H9 (cell line): ENCODE measurements at regions not wholly inside any gene's neighbourhood (a gene's known extent, or its start where the extent isn't known, plus 50 kb on each side); places are given as distances from the start of the nearest gene placed in this dataset.

Experiments used
- DNase-seq: peaks from one replicate; pipeline ENCODE4 v3.0.0-alpha.2; 2017
- H2AFZ ChIP-seq: one replicate; pipeline ENCODE4 v1.6.1; 2013; ENCODE audit warnings: mild to moderate bottlenecking, low read length, control low read depth, moderate library complexity
- H2AK5ac ChIP-seq: 2 replicates; pipeline ENCODE4 v1.6.1; 2013; ENCODE audit warnings: low read length, control low read depth, mixed read lengths; ENCODE audit not compliant: insufficient read length
- H2BK120ac ChIP-seq: one replicate; pipeline ENCODE4 v1.6.1; 2013; ENCODE audit warnings: low read depth, mild to moderate bottlenecking, low read length, control low read depth, inconsistent platforms; ENCODE audit not compliant: poor library complexity, severe bottlenecking
- H2BK12ac ChIP-seq: 2 replicates; pipeline ENCODE4 v1.6.1; 2013; ENCODE audit warnings: low read length, control low read depth, mixed read lengths, low read depth; ENCODE audit not compliant: insufficient read length
- H2BK15ac ChIP-seq: 2 replicates; pipeline ENCODE4 v1.6.1; 2013; ENCODE audit warnings: low read depth, low read length, control low read depth
- H2BK20ac ChIP-seq: one replicate; pipeline ENCODE4 v1.6.1; 2013; ENCODE audit warnings: low read depth, mild to moderate bottlenecking, low read length, control low read depth, inconsistent platforms; ENCODE audit not compliant: poor library complexity, severe bottlenecking
- H2BK5ac ChIP-seq: 2 replicates; pipeline ENCODE4 v1.6.1; 2013; ENCODE audit warnings: low read length, control low read depth, mixed read lengths; ENCODE audit not compliant: insufficient read length
- H3K14ac ChIP-seq: 2 replicates; pipeline ENCODE4 v1.6.1; 2013; ENCODE audit warnings: low read length, control low read depth; ENCODE audit not compliant: insufficient read depth
- H3K18ac ChIP-seq: 2 replicates; pipeline ENCODE4 v1.6.1; 2013; ENCODE audit warnings: low read depth, mild to moderate bottlenecking, mixed read lengths, low read length, control low read depth; ENCODE audit not compliant: insufficient read length
- H3K23ac ChIP-seq: 2 replicates; pipeline ENCODE4 v1.6.1; 2013; ENCODE audit warnings: low read length, control low read depth, mixed read lengths, low read depth; ENCODE audit not compliant: insufficient read length
- H3K23me2 ChIP-seq: 2 replicates; pipeline ENCODE4 v1.6.1; 2013; ENCODE audit warnings: low read depth, mild to moderate bottlenecking, mixed read lengths, low read length, control low read depth; ENCODE audit not compliant: insufficient read length, poor library complexity, severe bottlenecking
- H3K27ac ChIP-seq: 2 replicates; pipeline ENCODE4 v1.5.1; 2013; ENCODE audit warnings: low read length, control low read depth, mixed read lengths, low read depth; ENCODE audit not compliant: insufficient read length
- H3K27me3 ChIP-seq: 2 replicates; pipeline ENCODE4 v1.6.1; 2013; ENCODE audit warnings: low read length, control low read depth, inconsistent platforms; ENCODE audit not compliant: insufficient read depth
- H3K4ac ChIP-seq: 2 replicates; pipeline ENCODE4 v1.6.1; 2013; ENCODE audit warnings: low read depth, mild to moderate bottlenecking, control low read depth, inconsistent platforms, low read length, moderate library complexity
- H3K4me1 ChIP-seq: 2 replicates; pipeline ENCODE4 v1.6.1; 2013; ENCODE audit warnings: low read length, control low read depth, inconsistent platforms; ENCODE audit not compliant: insufficient read depth
- H3K4me2 ChIP-seq: 2 replicates; pipeline ENCODE4 v1.6.1; 2013; ENCODE audit warnings: low read length, control low read depth, mixed read lengths; ENCODE audit not compliant: insufficient read length, insufficient read depth
- H3K56ac ChIP-seq: 2 replicates; pipeline ENCODE4 v1.6.1; 2013; ENCODE audit warnings: low read depth, mild to moderate bottlenecking, mixed read lengths, low read length, control low read depth; ENCODE audit not compliant: insufficient read length
- H3K79me1 ChIP-seq: 2 replicates; pipeline ENCODE4 v1.6.1; 2013; ENCODE audit warnings: low read depth, mild to moderate bottlenecking, moderate library complexity, low read length, control low read depth, inconsistent platforms; ENCODE audit not compliant: insufficient read depth, poor library complexity, severe bottlenecking
- H3K79me2 ChIP-seq: 2 replicates; pipeline ENCODE4 v1.6.1; 2013; ENCODE audit warnings: low read length, control low read depth, inconsistent platforms; ENCODE audit not compliant: insufficient read depth
- H3K9ac ChIP-seq: 2 replicates; pipeline ENCODE4 v1.6.1; 2013; ENCODE audit warnings: low read length, control low read depth, mixed read lengths; ENCODE audit not compliant: insufficient read length; ENCODE audit errors: extremely low read depth
- H3K9me3 ChIP-seq: one replicate; pipeline ENCODE4 v1.6.1; 2013; ENCODE audit warnings: low read depth, low read length, inconsistent platforms; ENCODE audit not compliant: control insufficient read depth
- H3T11ph ChIP-seq: one replicate; pipeline ENCODE4 v1.6.1; 2013; ENCODE audit warnings: mild to moderate bottlenecking, low read length, control low read depth, inconsistent platforms
- H4K20me1 ChIP-seq: one replicate; pipeline ENCODE4 v1.6.1; 2013; ENCODE audit not compliant: control insufficient read depth, insufficient read length, insufficient read depth
- H4K5ac ChIP-seq: 2 replicates; pipeline ENCODE4 v1.6.1; 2013; ENCODE audit warnings: low read depth, mild to moderate bottlenecking, mixed read lengths, low read length, control low read depth; ENCODE audit not compliant: insufficient read length
- H4K8ac ChIP-seq: replicated peaks from 2 replicates; pipeline ENCODE4 v1.6.1; 2013; ENCODE audit warnings: low read length, control low read depth, mixed read lengths, low read depth; ENCODE audit not compliant: insufficient read length
- H4K91ac ChIP-seq: 2 replicates; pipeline ENCODE4 v1.6.1; 2013; ENCODE audit warnings: low read depth, mild to moderate bottlenecking, moderate library complexity, mixed read lengths, low read length, control low read depth; ENCODE audit not compliant: insufficient read length
- H3K27ac Mint-ChIP-seq, 3 experiments: 2 replicates in 2 of 3; 3 replicates in 1 of 3; pipeline ENCODE4 v1.8.0; 2020 to 2021; ENCODE audit warnings: mixed read lengths in 3 of 3, mild to moderate bottlenecking in 1 of 3, moderate library complexity in 1 of 3
- H3K27me3 Mint-ChIP-seq: 2 replicates; pipeline ENCODE4 v1.8.0; 2021; ENCODE audit warnings: low read depth, mild to moderate bottlenecking, moderate library complexity, mixed read lengths
- H3K36me3 Mint-ChIP-seq, 3 experiments: 2 replicates in 2 of 3; 3 replicates in 1 of 3; pipeline ENCODE4 v1.8.0; 2020 to 2021; ENCODE audit warnings: low read depth in 3 of 3, mixed read lengths in 3 of 3; ENCODE audit not compliant: insufficient read depth in 1 of 3
- H3K4me1 Mint-ChIP-seq, 2 experiments: 2 replicates each; pipeline ENCODE4 v1.8.0; 2020; ENCODE audit warnings: mixed read lengths in 2 of 2
- H3K4me3 Mint-ChIP-seq, 2 experiments: 2 replicates in 1 of 2; 3 replicates in 1 of 2; pipeline ENCODE4 v1.8.0; 2020 to 2021; ENCODE audit warnings: mild to moderate bottlenecking in 2 of 2, mixed read lengths in 2 of 2, moderate library complexity in 1 of 2
- H3K9me3 Mint-ChIP-seq, 2 experiments: 2 replicates in 1 of 2; 3 replicates in 1 of 2; pipeline ENCODE4 v1.8.0; 2020; ENCODE audit warnings: mild to moderate bottlenecking in 2 of 2, mixed read lengths in 2 of 2, moderate library complexity in 1 of 2
- WGBS: extraction: QIAGEN DNeasy Blood & Tissue Kit; methylation state at CpG from one replicate; pipeline ENCODE4 v1.1.7; 2013; ENCODE audit warnings: missing lambda C conversion rate, low lambda C conversion rate, mixed read lengths; ENCODE audit not compliant: insufficient read length; ENCODE audit errors: extremely low coverage; 5-methylcytosine and 5-hydroxymethylcytosine counted together
- TF ChIP-seq, protein P1 (sequence below): fragments of 200-600 bp; sonication (generic); conservative IDR thresholded peaks from 3 replicates; pipeline ENCODE4 v1.8.0; 2021; ENCODE audit warnings: antibody characterized with exemption, mild to moderate bottlenecking

DNA sequence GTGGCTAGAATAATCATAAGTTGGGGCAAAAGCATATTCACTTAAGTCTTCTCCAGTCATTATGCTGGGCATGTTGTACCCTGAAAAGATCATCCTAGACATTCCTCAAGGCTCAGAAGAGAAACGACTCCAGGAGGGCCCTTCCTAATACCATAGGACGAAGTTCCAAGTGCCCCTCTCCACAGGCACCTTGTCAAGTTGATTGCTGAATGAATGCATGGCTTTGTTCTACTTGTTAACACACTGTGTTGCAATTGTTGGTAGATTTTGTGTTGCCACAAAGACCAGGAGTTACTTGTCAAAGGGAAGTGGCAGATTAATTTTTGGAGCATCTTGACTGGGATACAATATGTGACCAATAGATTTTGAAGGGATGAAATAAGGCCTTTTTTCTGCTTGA lies 194.3 kb upstream of the SMLR1 start:
- Histone ChIP-seq H3K79me1 (no peaks in the 10 kb centered on the region), H2BK15ac (no peak overlapping the region), H4K8ac (no peak overlapping the region), H3K14ac (no peak overlapping the region), H3K18ac (no peak overlapping the region), H3T11ph (no peak overlapping the region), H2BK20ac (no peak overlapping the region), H3K79me2 (no peaks in the 10 kb centered on the region), H2BK120ac (no peak overlapping the region), H4K91ac (no peak overlapping the region), H3K4me1 (0 out of 2 replicates have a peak, but pooled peaks cover 2% of the 10 kb centered on the region), H3K4me2 (no peak overlapping the region), H2AFZ (no peak overlapping the region), H4K5ac (no peak overlapping the region), H2BK5ac (no peak overlapping the region), H2BK12ac (no peak overlapping the region), H3K23ac (no peak overlapping the region), H3K27me3 (no peaks in the 10 kb centered on the region), H3K27ac (no peak overlapping the region), H4K20me1 (no peaks in the 10 kb centered on the region), H2AK5ac (no peak overlapping the region), H3K4ac (no peak overlapping the region), H3K9me3 (no peaks in the 10 kb centered on the region), H3K9ac (no peak overlapping the region), H3K23me2 (no peaks in the 10 kb centered on the region), H3K56ac (no peak overlapping the region)
- WGBS: no CpG with 5 or more reads among the region's 2 CpGs
- Mint-ChIP-seq H3K27ac (no peak overlapping the region; a peak in 2 of 7 replicates), H3K27me3 (peaks cover 20% of the 10 kb centered on the region), H3K9me3 (peaks cover 4 to 8% of the 10 kb centered on the region in 2 experiments; a peak in 3 of 5 replicates), H3K36me3 (peaks cover 0 to 2% (median 0%) of the 10 kb centered on the region in 3 experiments; a peak in 1 of 7 replicates), H3K4me3 (no peak overlapping the region), H3K4me1 (peaks cover 13 to 16% of the 10 kb centered on the region in 2 experiments)
- TF ChIP-seq, protein P1, sequence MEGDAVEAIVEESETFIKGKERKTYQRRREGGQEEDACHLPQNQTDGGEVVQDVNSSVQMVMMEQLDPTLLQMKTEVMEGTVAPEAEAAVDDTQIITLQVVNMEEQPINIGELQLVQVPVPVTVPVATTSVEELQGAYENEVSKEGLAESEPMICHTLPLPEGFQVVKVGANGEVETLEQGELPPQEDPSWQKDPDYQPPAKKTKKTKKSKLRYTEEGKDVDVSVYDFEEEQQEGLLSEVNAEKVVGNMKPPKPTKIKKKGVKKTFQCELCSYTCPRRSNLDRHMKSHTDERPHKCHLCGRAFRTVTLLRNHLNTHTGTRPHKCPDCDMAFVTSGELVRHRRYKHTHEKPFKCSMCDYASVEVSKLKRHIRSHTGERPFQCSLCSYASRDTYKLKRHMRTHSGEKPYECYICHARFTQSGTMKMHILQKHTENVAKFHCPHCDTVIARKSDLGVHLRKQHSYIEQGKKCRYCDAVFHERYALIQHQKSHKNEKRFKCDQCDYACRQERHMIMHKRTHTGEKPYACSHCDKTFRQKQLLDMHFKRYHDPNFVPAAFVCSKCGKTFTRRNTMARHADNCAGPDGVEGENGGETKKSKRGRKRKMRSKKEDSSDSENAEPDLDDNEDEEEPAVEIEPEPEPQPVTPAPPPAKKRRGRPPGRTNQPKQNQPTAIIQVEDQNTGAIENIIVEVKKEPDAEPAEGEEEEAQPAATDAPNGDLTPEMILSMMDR: no peak
- peak; percentile 38 for DNase-seq
